ENCODE measurements at regions not wholly inside any gene's neighbourhood (a gene's known extent, or its start where the extent isn't known, plus 50 kb on each side); places are given as distances from the start of the nearest gene placed in this dataset.

DNA sequence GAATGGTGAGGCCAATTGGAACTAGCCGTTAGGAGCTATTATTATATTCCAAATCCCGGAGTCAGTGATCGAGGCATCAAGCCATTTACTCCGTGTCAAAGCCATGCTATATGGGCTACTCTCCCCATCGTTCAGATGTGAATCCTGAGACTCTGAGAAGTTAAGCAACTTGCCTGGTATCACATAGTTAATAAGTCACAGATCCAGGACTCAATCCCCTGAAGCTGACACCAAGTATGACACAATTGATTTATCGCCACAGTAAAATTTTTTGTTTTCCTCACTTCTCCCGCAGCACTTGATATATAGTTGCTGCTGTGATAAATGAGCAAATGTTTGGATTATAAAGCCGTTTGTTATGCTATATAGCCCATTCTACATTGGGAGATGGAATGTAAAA is 50.8 kb upstream of the TSHZ2 start:
- ATAC-seq (ENCODE audit: poor library complexity), result no peak
- no peak for DNase-seq
- intact Hi-C loops (cut with DNase I), result no loop called here

DNA sequence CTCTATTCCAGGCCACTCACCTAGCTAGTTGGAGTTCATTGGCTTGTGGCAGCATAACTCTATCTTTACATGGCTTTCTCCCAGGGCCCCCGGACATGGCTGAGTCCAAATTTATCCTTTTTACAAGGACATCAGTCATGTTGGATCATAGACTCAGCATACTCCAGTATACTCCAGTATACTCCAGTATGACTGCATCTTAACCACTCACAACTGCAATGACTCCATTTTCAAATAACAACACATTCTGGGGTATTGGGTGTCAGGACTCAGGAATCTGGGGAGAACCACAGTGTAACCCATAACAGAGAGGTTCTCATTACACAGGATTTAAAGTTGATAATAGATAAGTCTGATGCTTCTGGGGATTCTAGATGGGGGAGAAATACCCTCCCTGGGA is 53.8 kb upstream of the TSHZ2 start:
- intact Hi-C loops (cut with DNase I), result no loop called here
- ATAC-seq (ENCODE audit: poor library complexity) (no peak), DNase-seq (no peak)

DNA sequence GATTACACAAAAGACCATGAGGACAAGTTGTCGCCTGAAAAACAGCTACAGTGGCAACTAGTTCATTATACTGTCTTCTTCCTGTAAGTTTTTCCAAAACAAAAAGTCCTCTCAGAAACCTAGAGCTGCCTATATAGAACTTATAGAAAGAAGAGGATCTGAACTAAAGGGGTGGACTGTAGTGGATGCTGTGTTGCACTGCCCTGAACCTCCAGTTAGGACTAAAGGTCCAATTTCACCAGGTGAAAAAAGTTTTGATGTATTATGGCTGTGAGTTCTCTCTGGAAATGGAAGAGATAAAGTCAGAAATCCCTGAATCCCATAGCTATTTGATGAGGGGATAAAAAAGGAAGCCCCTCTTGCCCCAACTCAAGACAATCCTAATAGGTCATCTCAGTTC is 56.6 kb upstream of the TSHZ2 start:
- no peak for DNase-seq
- no peak for ATAC-seq (ENCODE audit: poor library complexity)
- intact Hi-C loops (cut with DNase I), result no loop called here

DNA sequence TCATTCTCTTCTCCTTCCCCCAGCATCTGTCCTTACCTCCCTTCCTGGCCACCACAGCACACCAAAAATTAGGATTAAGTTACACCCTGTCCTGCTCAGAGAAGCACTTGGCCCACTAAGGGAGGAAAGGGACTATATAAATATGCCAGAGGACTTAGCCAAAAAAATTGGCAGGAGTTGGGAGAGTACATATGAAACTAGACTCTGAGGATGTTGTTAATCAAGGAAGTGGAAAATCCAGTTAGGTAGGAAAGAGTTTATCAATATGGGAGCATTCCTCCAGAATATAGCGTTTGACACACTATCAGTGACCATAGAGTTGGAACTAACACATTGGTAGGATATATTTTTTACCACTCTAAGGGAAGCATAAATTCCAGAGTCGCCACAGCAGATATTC is 57.3 kb upstream of the TSHZ2 start:
- ATAC-seq (ENCODE audit: poor library complexity) (no peak), DNase-seq (no peak)
- intact Hi-C loops (cut with DNase I), result no loop called here

DNA sequence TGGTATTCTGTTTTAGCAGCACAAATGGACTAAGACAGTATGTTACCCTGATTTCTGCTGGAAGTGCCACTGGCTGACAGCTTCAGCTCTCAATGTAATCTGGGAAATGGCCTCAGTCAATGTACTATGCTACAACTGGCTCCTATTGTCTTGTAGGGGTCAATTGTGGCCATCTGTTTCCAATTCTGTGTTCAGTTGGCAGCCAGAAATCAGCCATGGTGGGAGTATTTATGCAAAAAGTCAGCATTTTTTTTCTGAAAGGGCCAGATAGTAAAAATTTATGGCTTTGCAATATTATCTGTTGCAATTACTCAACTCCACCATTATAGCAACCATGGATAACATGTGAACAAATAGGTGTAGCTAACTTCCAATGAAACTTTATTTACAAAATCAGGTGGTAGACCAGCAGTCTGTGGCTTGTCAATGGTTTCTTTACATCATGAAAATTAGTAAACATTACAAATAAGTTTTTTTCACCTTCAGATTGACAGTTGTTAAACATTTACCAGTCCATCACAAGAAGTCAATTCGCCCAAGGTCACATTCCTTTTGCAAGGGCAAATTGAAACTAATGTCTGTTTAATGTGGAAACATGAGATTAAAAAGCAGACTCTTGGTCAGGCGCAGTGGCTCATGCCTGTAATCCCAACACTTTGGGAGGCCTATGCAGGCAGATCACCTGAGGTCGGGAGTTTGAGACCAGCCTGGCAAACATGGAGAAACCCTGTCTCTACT is 58.3 kb upstream of the TSHZ2 start:
- ATAC-seq (ENCODE audit: poor library complexity) (no peak), DNase-seq (no peak)
- intact Hi-C loops (cut with DNase I), result no loop called here

DNA sequence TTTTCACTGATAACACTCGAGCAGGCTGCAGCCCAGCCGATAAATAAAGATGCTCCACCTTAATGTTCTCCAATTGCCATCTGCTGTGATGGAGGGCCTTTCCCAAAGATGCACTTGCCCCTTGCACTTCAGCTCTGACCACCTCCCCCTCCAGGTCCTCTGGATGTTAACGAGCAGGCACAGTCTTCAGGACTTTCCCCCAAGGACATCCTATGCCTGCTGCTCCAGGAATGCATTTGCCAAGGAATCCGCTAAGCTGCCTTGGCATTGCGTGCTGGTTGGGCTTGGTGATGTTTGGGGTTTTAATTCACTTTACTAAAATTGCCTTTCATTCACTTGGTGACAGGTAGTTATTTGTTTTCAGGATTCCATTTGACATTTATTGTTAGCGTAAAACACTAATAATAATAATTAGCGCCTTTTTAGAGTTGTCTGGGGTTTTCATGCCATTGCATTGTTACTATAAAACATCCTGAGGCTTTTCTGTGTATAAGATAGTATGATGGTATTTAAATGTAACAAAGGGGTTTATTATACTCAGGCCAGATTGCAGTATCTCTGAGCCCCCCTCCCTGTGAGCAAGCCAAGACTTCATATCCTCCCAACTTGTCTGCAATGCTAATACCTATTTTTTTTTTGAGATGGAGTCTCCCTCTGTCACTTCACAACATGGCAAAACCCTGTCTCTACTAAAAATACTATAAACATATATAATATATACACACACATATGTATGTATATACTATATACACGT is 66.7 kb upstream of the TSHZ2 start:
- intact Hi-C loops (cut with DNase I), result no loop called here
- DNase-seq, result no peak
- ATAC-seq (ENCODE audit: poor library complexity), result no peak

DNA sequence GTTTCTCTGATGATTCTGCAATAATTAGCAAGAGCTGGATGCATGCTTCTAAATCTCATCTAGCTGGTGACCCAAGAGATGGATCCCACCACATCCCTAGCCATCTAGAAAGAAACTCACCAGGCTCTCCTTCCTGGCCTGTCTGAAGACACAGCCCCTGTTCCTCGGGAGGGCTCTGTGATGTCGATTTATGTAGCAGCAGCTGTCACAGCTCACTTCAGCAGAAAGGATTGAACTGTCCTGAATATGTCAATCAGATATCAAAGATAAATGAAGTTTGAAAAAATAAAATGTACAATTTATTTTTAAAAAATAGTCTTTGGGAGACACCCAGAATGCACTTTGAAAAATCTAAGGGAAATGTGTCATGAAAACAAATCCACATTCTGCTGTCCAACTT is 67.3 kb upstream of the TSHZ2 start:
- intact Hi-C loops (cut with DNase I), result no loop called here
- DNase-seq (no peak), ATAC-seq (ENCODE audit: poor library complexity) (no peak)

DNA sequence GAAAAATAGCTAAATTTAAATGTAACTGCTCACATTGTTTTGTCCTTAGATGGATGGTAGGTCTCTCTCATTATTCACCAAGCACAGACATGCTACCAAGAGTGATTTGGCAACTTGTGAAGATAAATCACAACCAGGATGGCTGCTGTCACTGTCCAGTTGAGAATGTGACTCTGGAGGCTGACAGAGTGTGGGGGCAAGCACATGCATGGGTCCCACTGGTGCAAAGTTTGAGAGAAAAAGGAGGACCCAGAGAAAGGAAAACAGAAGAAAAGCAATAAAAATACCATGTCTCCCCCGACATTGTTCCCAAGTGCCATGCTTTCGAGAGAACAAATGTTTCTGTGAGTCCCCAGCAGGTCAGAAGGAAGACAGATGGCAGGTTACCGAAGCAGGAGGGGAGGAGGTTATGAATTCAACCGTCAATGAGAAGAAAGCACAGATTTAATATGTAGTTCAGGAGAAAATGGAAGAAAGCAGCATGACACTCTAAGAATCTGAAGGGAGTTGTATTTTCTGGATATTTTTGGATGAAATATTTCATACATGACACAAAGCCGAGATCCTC is 73.0 kb upstream of the TSHZ2 start:
- intact Hi-C loops (cut with DNase I), result no loop called here
- no peak for DNase-seq
- ATAC-seq (ENCODE audit: poor library complexity), result no peak

DNA sequence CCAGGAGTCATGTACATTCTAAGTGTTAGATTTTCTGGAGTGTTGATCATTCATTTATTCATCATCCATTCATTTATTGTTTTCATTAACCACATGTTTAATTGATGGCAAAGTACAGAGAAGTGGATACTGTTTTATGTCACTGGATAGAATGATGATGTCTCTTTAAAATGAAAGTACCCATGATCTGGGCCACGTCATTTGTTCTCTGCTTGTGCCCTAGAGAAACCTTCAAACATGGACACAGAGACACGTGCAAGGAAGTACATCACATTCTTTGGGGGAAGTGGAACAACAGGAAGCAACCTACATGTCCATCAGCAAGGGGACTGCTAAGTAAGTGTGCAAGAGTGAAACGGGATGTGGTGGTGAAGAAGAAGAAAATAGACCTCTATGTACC is 75.8 kb upstream of the TSHZ2 start:
- intact Hi-C loops (cut with DNase I), result no loop called here
- ATAC-seq (ENCODE audit: poor library complexity), result no peak
- no peak for DNase-seq

DNA sequence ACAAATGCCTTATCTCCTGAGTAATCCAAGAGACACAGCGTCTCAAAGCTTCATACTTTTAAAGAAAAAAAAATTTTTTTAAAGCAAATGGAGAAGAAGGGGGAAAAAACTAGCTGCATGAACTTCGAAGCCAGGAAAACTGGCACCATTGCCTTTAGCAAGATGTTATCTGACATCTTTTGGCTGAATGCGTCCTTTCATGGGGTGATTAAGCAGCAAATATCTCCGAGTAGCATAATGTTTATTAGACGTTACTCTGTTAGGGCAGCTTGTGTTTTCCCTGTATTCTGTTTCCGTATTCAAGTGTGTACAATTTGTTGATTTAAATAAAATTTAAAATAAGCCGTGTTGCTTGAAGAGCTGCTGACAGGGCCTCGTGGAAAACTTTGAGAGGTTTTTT is 76.5 kb upstream of the TSHZ2 start:
- intact Hi-C loops (cut with DNase I), result no loop called here
- DNase-seq, result no peak
- ATAC-seq (ENCODE audit: poor library complexity), result no peak

DNA sequence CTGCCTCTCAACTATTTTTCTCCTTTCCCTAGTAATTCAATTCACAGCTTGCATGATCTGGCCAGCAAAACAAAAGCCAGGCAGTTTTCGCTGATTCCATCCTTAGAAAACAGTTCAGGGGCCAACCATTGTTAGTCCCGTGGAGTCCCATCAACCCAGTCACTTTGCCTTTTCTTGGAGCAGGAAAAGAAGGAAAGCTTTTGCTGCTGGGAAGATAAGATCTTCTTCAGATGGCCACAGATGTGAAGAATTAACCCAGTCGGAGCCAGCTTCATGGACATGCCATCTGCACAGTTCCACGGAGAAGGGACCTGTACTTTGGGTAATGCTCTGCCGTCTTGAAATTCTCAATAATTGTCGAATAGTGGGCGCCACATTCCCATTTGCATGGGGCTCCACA is 76.9 kb upstream of the TSHZ2 start:
- ATAC-seq (ENCODE audit: poor library complexity) (no peak), DNase-seq (no peak)
- intact Hi-C loops (cut with DNase I), result no loop called here

DNA sequence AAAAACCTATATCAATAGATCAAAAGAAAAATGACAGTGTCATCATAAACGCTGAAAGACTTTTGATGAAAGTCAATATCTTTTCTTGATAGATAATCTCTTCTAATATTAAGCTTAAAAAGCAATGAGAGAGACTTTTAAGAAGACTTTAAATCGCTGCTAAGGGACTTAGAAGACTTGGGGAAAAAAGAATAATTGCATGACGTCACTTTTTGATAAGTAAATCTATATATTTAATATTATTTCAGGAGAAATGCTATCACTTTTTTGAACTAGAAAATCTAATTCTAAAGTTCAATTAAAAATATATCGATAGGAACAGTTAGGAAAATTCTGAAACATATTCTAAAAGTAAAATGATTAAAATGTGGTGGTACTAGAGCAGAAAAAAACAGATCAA is 78.7 kb upstream of the TSHZ2 start:
- ATAC-seq (ENCODE audit: poor library complexity) (no peak), DNase-seq (no peak)
- intact Hi-C loops (cut with DNase I), result no loop called here

DNA sequence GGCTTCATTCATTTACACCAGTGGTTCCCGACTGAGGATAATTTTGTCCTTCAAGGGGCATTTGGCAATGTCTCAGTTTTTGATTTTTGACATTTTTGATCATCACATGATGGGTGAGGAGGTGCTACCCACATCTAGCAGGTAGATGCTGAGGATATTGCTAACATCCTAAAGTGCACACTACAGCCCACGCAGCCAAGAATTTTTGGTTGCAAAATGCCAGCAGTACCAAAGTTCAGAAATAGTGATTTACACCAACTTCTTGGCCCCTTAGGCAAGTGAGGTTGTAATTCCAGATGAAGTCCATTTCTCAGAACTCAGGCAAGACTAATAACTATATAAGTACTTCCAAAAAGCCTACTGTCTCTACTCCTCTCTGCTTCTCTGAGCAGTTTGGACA is 80.1 kb upstream of the TSHZ2 start:
- DNase-seq (no peak), ATAC-seq (ENCODE audit: poor library complexity) (no peak)
- intact Hi-C loops (cut with DNase I), result no loop called here

DNA sequence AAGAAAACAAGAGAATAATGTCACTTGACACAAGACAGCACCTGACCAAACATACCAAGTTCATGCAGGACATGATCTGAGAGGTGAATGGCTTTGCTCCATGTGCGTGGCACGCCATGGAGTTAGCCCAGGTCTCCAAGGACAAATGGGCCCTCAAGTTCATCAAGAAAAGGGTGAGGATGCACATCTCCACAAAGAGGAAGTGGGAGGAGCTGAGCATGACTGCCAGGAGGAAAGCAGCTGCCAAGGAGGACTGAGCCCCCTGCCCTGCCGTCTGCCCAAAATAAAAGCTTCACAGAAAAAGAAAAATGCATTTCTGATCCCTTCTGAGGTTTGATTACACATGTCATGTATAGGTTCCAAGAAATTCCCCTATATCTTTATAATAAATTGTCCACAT is 82.0 kb upstream of the TSHZ2 start:
- intact Hi-C loops (cut with DNase I), result no loop called here
- ATAC-seq (ENCODE audit: poor library complexity) (no peak), DNase-seq (no peak)

DNA sequence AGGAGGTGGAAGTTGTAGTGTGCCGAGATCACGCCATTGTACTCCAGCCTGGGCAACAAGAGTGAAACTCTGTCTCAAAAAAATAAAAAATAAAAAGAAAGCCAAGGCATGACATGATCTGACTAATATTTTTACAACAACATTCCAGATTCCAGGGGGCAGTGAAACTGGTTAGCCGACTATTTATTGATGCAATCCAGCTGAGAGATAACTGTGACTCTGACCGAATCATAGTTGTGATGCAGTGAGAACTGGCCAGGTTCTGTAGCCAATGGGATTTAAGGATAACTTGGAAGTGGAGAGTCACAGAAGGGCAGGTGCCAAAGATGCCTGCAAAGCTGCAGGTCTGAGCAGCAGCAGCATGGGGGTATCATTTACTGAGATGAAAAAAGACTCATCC is 82.9 kb upstream of the TSHZ2 start:
- DNase-seq (no peak), ATAC-seq (ENCODE audit: poor library complexity) (no peak)
- intact Hi-C loops (cut with DNase I), result no loop called here

DNA sequence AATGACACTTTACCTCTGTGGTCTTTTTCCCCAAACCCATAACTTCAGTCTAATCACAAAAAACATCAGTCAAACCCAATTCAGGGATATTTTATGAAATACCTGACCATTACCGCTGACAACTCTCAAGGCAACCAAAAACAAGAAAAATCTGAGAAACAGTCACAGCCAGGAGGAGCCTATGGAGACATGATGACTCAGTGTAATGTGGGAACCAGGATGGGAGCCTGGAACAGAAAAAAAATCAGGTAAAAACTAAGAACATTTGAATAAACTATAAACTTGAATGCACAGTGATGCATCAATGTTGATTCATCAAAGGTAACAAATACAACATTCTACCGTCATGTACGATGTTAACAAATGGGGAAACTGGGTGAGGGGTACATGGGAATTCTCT is 84.1 kb upstream of the TSHZ2 start:
- no peak for DNase-seq
- no peak for ATAC-seq (ENCODE audit: poor library complexity)
- intact Hi-C loops (cut with DNase I), result no loop called here

DNA sequence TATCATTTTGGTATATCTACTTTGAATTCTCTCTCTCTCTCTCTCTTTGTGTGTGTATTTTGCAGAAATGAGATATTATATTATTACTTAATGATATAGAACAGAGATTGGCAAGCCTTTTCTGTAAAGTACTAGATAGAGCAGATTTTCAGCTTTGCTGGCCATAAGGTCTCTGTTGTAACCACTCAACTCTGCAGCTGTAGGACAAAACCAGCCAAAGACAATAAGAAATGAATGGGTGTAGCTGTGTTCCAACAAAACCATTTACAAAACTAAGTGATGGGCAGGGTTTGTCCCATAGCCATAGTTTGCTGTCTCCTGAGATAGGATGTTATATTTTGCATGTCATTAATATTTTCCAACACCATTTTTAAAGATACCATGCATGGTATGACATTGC is 91.2 kb upstream of the TSHZ2 start:
- ATAC-seq (ENCODE audit: poor library complexity) (no peak), DNase-seq (no peak)
- intact Hi-C loops (cut with DNase I), result no loop called here

DNA sequence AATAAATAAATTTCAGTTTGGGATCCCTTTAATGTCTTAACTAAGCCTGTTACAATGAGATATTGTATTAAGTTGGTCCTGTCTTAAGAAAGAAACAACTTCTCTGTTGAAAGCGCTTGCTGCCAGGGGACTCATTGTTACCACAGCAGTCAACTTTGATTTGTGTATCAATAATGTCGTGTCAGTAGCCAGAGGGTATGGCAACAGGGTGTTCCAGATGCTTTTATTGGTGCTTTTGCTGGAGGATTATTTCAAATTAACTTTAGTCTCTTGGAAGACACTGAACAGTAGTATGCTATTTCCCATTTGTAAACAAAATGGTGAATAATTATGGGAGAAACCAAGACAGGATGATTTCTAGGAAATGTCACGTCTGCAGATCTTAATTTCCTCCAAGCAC is 91.9 kb upstream of the TSHZ2 start:
- intact Hi-C loops (cut with DNase I), result no loop called here

DNA sequence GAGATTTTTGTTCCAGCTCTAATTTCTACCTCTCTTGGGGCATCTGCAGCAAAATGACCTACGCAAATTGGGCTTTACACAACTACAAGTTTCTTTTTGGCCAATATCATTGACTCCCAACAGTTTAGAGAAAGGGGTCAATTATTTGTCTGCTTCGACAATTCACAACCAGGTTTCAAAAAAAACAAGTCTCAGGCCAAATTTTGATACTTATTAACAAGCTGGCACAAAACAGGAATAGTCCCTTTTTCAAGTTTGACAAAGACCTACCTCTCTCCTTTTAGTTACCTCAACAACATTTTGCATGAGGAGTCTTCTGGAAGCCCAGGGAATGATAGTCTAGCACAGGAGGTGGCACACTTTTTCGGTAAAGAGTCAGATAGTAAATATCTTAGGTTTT is 97.9 kb upstream of the TSHZ2 start:
- ATAC-seq (ENCODE audit: poor library complexity), result no peak
- intact Hi-C loops (cut with DNase I), result no loop called here
- DNase-seq, result no peak

More for the DNA sequence above, 91.9 kb upstream of the TSHZ2 start:
- ATAC-seq (ENCODE audit: poor library complexity) (no peak), DNase-seq (no peak)

DNA sequence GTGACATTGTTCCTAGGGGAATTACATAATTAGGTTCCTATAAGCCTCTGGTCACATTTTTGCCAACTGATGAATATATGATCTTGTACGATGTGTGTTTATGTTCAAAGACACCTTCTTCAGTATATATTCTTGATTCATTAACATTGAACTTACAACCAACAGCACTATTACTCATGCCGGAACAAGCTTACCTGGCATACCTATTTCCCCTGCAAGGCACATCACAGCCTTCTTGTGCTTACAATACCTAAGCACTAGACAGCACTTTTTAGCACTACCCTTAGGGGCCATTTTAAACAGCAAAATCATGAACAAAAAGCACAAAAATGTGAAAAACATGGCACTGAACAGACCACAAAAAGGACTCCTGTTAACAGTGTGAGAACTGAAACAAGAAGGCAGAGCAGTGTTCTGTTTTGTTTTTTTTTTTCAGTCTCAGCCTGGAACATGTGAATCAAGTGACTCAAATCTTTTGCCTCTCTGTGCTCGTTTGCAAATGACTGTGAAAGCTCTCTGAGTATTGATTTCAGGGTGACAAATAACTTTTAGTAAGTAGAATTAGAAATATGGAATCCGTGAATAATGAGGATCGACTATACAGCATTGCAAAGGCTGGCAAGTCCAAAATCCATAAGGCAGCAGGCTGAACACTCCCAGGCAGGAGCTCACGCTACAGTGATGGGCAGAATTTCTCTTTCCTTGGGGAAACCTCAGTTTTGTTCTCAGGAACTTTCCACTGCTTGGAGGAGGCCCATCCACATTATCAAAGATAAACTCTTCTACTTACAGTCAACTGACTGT is 102.3 kb upstream of the TSHZ2 start:
- no peak for ATAC-seq (ENCODE audit: poor library complexity)
- no peak for DNase-seq
- intact Hi-C loops (cut with DNase I), result no loop called here
